H1 (cell line): ENCODE measurements at regions not wholly inside any gene's neighbourhood (a gene's known extent, or its start where the extent isn't known, plus 50 kb on each side); places are given as distances from the start of the nearest gene placed in this dataset.
"Not testable (repeated sequence)": the region's sequence is repeated elsewhere in the genome, so short reads cannot be mapped to it uniquely, and the experiment has no call there.

Experiments
- CTCF ChIA-PET: fragments of 300-600 bp; sonication (Branson Sonifier 250); formaldehyde crosslinking; loops from one replicate; lab custom pipeline; 2021; ENCODE audit not compliant: partially characterized antibody; lab: Charles Lee
- POLR2A ChIA-PET: fragments of 300-600 bp; sonication (Branson Sonifier 250); formaldehyde crosslinking; loops from one replicate; lab custom pipeline; 2021; ENCODE audit warnings: inconsistent platforms; ENCODE audit not compliant: partially characterized antibody; lab: Charles Lee
- DNase-seq, 2 experiments: peaks; one replicate each; pipeline versions ENCODE4 v3.0.0 to v3.0.0-alpha.2; 2010 to 2022; ENCODE audit warnings: low spot score in 2 of 2, low read depth in 1 of 2, mixed read lengths in 1 of 2
- FAIRE-seq: peaks from 2 replicates; lab custom pipeline; 2011; peaks lifted over from hg19 to GRCh38; lab: Jason Lieb, UNC
- H2AFZ ChIP-seq: 2 replicates; pipeline ENCODE4 v1.8.1; 2012; ENCODE audit warnings: low read length, inconsistent platforms
- H2AK5ac ChIP-seq: 2 replicates; pipeline ENCODE4 v1.6.1; 2013; ENCODE audit warnings: low read depth, low read length
- H2BK120ac ChIP-seq: replicated peaks from 2 replicates; pipeline ENCODE3; 2013; ENCODE audit warnings: low read depth, low read length, inconsistent platforms
- H2BK12ac ChIP-seq: 2 replicates; pipeline ENCODE4 v1.6.1; 2013; ENCODE audit warnings: low read depth, low read length
- H2BK15ac ChIP-seq: 2 replicates; pipeline ENCODE4 v1.6.1; 2013; ENCODE audit warnings: low read length
- H2BK20ac ChIP-seq: 2 replicates; pipeline ENCODE4 v1.6.1; 2013; ENCODE audit warnings: low read length
- H2BK5ac ChIP-seq: 2 replicates; pipeline ENCODE4 v1.6.1; 2013; ENCODE audit warnings: low read depth, low read length
- H3K14ac ChIP-seq: 2 replicates; pipeline ENCODE4 v1.6.1; 2013; ENCODE audit warnings: inconsistent platforms; ENCODE audit not compliant: insufficient read length
- H3K18ac ChIP-seq: 2 replicates; pipeline ENCODE4 v1.6.1; 2013; ENCODE audit warnings: low read length; ENCODE audit errors: extremely low read depth
- H3K23ac ChIP-seq: 2 replicates; pipeline ENCODE4 v1.6.1; 2013; ENCODE audit warnings: inconsistent platforms; ENCODE audit not compliant: insufficient read length
- H3K23me2 ChIP-seq: 2 replicates; pipeline ENCODE4 v1.6.1; 2013; ENCODE audit warnings: low read depth, low read length
- H3K27ac ChIP-seq: 2 replicates; pipeline ENCODE4 v1.6.1; 2011; ENCODE audit warnings: low read depth, low read length, inconsistent platforms
- H3K27me3 ChIP-seq, 4 experiments: replicated peaks in 1 of 4; 1 replicate in 1 of 4; 2 replicates in 3 of 4; pipeline versions ENCODE4 v1.6.1 to v1.8.1; 2011 to 2013; ENCODE audit warnings: low read length in 3 of 4, mild to moderate bottlenecking in 3 of 4, inconsistent platforms in 2 of 4, mixed read lengths in 2 of 4, moderate library complexity in 1 of 4; ENCODE audit not compliant: control insufficient read depth in 3 of 4, insufficient read depth in 3 of 4; ENCODE audit errors: extremely low read depth in 1 of 4
- H3K36me3 ChIP-seq, 4 experiments: 2 replicates each; pipeline versions ENCODE4 v1.6.1 to v1.8.1; 2011 to 2013; ENCODE audit warnings: mild to moderate bottlenecking in 4 of 4, low read length in 3 of 4, moderate library complexity in 2 of 4, control low read depth in 1 of 4, inconsistent platforms in 1 of 4; ENCODE audit not compliant: insufficient read depth in 4 of 4, control insufficient read depth in 2 of 4
- H3K4ac ChIP-seq: replicated peaks from 2 replicates; pipeline ENCODE3; 2013; ENCODE audit warnings: low read length, low read depth, mixed read lengths, inconsistent platforms; ENCODE audit not compliant: insufficient read length
- H3K4me1 ChIP-seq, 4 experiments: replicated peaks in 1 of 4; 1 replicate in 1 of 4; 2 replicates in 3 of 4; pipeline versions ENCODE4 v1.6.1 to v1.8.1; 2011 to 2013; ENCODE audit warnings: low read length in 3 of 4, inconsistent platforms in 2 of 4, mixed read lengths in 1 of 4; ENCODE audit not compliant: insufficient read depth in 4 of 4, control insufficient read depth in 3 of 4
- H3K4me2 ChIP-seq, 2 experiments: 2 replicates each; pipeline versions ENCODE4 v1.6.1 to v1.8.1; 2011 to 2013; ENCODE audit warnings: low read depth in 2 of 2, low read length in 2 of 2, control low read depth in 1 of 2, inconsistent platforms in 1 of 2, mild to moderate bottlenecking in 1 of 2; ENCODE audit not compliant: insufficient read depth in 1 of 2
- H3K4me3 ChIP-seq, 4 experiments: fragments of 200-600, 300-600 bp in 1 of 4; sonication (generic), shearing (Covaris generic), sonication (Bioruptor Twin) in 1 of 4; 2 replicates each; pipeline versions ENCODE4 v1.5.1 to v1.8.1; 2011 to 2016; ENCODE audit warnings: low read length in 4 of 4, low read depth in 3 of 4, control low read depth in 2 of 4, inconsistent platforms in 2 of 4, mild to moderate bottlenecking in 2 of 4, mixed read lengths in 1 of 4, moderate library complexity in 1 of 4; ENCODE audit not compliant: insufficient read depth in 2 of 4; ENCODE audit errors: extremely low read depth in 1 of 4
- H3K56ac ChIP-seq: replicated peaks from 2 replicates; pipeline ENCODE3; 2013; ENCODE audit warnings: low read depth, mild to moderate bottlenecking, mixed read lengths, low read length, inconsistent platforms; ENCODE audit not compliant: insufficient read length
- H3K79me1 ChIP-seq: 2 replicates; pipeline ENCODE4 v1.6.1; 2013; ENCODE audit warnings: low read depth, low read length, control low read depth
- H3K79me2 ChIP-seq, 2 experiments: 2 replicates each; pipeline versions ENCODE4 v1.6.1 to v1.8.1; 2012 to 2013; ENCODE audit warnings: low read length in 2 of 2, mild to moderate bottlenecking in 2 of 2, inconsistent platforms in 1 of 2; ENCODE audit not compliant: insufficient read depth in 2 of 2, control insufficient read depth in 1 of 2
- H3K9ac ChIP-seq, 4 experiments: replicated peaks in 1 of 4; 1 replicate in 1 of 4; 2 replicates in 3 of 4; pipeline versions ENCODE4 v1.6.1 to v1.8.1; 2011 to 2013; ENCODE audit warnings: low read depth in 3 of 4, low read length in 3 of 4, control low read depth in 2 of 4, mild to moderate bottlenecking in 2 of 4, moderate library complexity in 2 of 4, inconsistent platforms in 1 of 4; ENCODE audit errors: extremely low read depth in 1 of 4
- H3K9me3 ChIP-seq, 2 experiments: 2 replicates each; pipeline versions ENCODE4 v1.6.1 to v1.8.1; 2012 to 2013; ENCODE audit warnings: mild to moderate bottlenecking in 2 of 2, moderate library complexity in 2 of 2, control low read depth in 1 of 2, inconsistent platforms in 1 of 2, low read depth in 1 of 2, low read length in 1 of 2, mixed read lengths in 1 of 2; ENCODE audit not compliant: insufficient read depth in 2 of 2
- H4K20me1 ChIP-seq, 2 experiments: replicated peaks in 1 of 2; 2 replicates each; pipeline versions ENCODE3 to v1.8.1; 2011 to 2013; ENCODE audit warnings: inconsistent platforms in 2 of 2, low read length in 2 of 2, mild to moderate bottlenecking in 1 of 2; ENCODE audit not compliant: insufficient read depth in 2 of 2, control insufficient read depth in 1 of 2
- H4K5ac ChIP-seq: 2 replicates; pipeline ENCODE4 v1.6.1; 2013; ENCODE audit warnings: low read length, low read depth, mixed read lengths, inconsistent platforms; ENCODE audit not compliant: insufficient read length
- H4K8ac ChIP-seq: 2 replicates; pipeline ENCODE4 v1.8.0; 2013; ENCODE audit warnings: mild to moderate bottlenecking, moderate library complexity, low read length, inconsistent platforms; ENCODE audit not compliant: insufficient read depth; ENCODE audit errors: extremely low read depth
- H4K91ac ChIP-seq: replicated peaks from 2 replicates; pipeline ENCODE3; 2013; ENCODE audit warnings: low read length, mixed read lengths, inconsistent platforms; ENCODE audit not compliant: insufficient read length
- WGBS, 2 experiments: shearing (Covaris generic) in 1 of 2; methylation state at CpG; one replicate each; pipeline versions ENCODE4 v1.1.6 to v1.1.7; 2013 to 2015; ENCODE audit warnings: low lambda C conversion rate in 2 of 2, mixed read lengths in 2 of 2, inconsistent platforms in 1 of 2, low coverage in 1 of 2, missing lambda C conversion rate in 1 of 2; ENCODE audit not compliant: insufficient replicate concordance in 2 of 2, insufficient coverage in 1 of 2, insufficient read length in 1 of 2; ENCODE audit errors: extremely low coverage in 1 of 2, missing lambda C conversion rate in 1 of 2; 5-methylcytosine and 5-hydroxymethylcytosine counted together

DNA sequence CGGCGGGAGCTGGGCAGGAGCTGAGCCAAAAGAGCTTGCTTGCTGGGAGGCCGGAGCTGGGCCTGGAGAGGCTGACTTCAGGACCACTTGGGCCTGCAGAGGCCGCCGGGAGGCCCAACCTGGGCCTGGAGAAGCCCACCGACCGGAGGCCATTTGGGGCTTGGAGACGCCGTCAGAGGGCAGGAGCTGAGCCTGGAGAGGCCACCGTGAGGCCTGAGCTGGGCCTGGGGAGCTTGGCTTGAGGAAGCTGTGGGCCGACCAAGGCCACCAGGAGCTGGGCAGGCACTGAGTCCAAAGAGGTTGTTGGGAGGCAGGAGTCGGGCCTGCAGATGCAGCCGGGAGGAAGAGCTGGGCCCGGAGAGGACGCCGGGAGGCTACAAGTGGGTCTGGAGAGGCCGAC is 307.1 kb downstream of the ZNF479 start:
- H2BK120ac ChIP-seq, DNase-seq, H2BK20ac ChIP-seq, H3K23me2 ChIP-seq, H3K27ac ChIP-seq, H2BK12ac ChIP-seq, H3K18ac ChIP-seq, H4K91ac ChIP-seq, H3K79me1 ChIP-seq, FAIRE-seq, H2BK5ac ChIP-seq, H2BK15ac ChIP-seq, POLR2A ChIA-PET, H3K56ac ChIP-seq, H3K79me2 ChIP-seq, H4K8ac ChIP-seq, H3K14ac ChIP-seq, H4K5ac ChIP-seq, H3K27me3 ChIP-seq, H2AK5ac ChIP-seq, H2AFZ ChIP-seq, H4K20me1 ChIP-seq, H3K4me1 ChIP-seq, H3K4me3 ChIP-seq, H3K9ac ChIP-seq, H3K36me3 ChIP-seq, H3K23ac ChIP-seq, H3K4me2 ChIP-seq, H3K4ac ChIP-seq, CTCF ChIA-PET: not testable (repeated sequence)
- 93% methylated on average over 14 of the region's 17 CpGs; no CpG with 5 or more reads in 1 of the 2 experiments for WGBS, 2 experiments
- H3K9me3 ChIP-seq, result peaks cover 0 to 67% of the 10 kb centered on the region in 2 experiments; a peak in 2 of 4 replicates

DNA sequence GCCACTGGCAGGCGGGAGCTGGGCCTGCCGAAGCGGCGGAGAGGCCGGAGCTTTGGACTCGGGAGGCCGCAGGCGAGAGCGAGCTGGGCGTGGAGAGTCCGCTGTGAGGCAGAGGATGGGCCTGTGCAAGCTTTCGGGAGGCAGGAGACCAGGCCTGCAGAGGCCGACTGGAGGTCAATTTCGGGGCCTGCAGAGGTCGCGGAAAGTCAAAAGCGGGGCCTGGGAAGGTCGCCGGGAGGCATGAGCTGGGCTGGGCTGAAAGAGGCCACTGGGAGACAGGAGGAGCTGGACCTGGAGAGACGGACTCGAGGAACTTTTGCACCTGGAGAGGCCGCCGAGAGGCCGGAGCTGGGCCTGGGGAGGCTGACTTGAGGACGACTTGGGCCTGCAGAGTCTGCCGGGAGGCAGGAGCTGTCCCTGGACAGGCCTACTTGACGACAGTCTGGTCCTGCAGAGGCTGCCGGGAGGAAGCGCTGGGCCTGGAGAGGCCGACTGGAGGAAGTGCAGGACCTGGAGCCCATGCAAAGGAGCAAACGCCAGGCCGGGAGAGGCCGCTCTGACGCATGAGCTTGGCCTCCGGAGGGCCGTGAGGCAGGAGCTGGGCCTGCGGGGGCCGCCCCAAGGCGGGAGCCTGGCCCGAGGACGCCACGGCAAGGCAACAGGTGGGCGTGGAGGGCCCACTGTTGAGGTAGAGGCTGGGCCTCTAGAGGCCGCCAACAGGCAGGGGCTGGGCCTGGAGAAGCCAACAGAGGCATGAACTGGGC is 308.2 kb downstream of the ZNF479 start:
- H4K5ac ChIP-seq, H3K9ac ChIP-seq, H3K14ac ChIP-seq, H3K4me3 ChIP-seq, CTCF ChIA-PET, DNase-seq, H4K91ac ChIP-seq, H3K79me1 ChIP-seq, H2AK5ac ChIP-seq, H4K8ac ChIP-seq, H3K23me2 ChIP-seq, H3K56ac ChIP-seq, FAIRE-seq, H2BK15ac ChIP-seq, H3K27me3 ChIP-seq, H3K4ac ChIP-seq, H3K27ac ChIP-seq, H3K4me1 ChIP-seq, H2BK12ac ChIP-seq, H3K79me2 ChIP-seq, H4K20me1 ChIP-seq, H2AFZ ChIP-seq, H2BK5ac ChIP-seq, H2BK120ac ChIP-seq, H3K18ac ChIP-seq, H3K4me2 ChIP-seq, POLR2A ChIA-PET, H3K23ac ChIP-seq, H2BK20ac ChIP-seq, H3K36me3 ChIP-seq: not testable (repeated sequence)
- WGBS, 2 experiments, result 94% methylated on average over 17 of the region's 44 CpGs; no CpG with 5 or more reads in 1 of the 2 experiments
- H3K9me3 ChIP-seq, result peaks cover 0 to 61% of the 10 kb centered on the region in 2 experiments; a peak in 2 of 4 replicates
